ENCODE measurements at regions not wholly inside any gene's neighbourhood (a gene's known extent, or its start where the extent isn't known, plus 50 kb on each side); places are given as distances from the start of the nearest gene placed in this dataset.

DNA sequence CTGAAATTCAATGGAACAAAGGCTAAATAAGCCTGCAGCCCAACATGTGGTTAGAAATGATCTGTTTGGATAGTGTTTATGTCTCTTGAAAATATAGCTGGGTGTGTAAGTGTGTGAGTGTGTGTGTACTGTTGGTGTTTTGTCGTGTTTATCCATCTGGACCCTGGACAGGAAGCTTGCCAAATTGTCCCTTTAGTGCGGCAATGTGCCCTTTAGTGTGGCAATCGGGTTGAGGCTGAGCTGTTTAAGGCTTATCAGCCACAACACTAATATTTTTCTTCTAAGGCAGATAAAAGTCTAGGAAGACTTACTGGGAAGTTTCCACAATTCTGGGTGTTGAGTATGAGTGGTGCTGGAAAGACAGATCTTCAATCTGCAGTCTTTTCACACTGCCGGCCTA is 180.2 kb downstream of the YTHDC2 start:
- no peaks in the 10 kb centered on the region for H3K36me3 ChIP-seq (ENCODE audit: control insufficient read depth, insufficient read depth, low read length)
- intact Hi-C loops (cut with micrococcal nuclease; ENCODE audit: unreplicated experiment) = no loop called here
- no peak overlapping the region for H3K4me3 ChIP-seq (ENCODE audit: low read depth in 2 of 2, low read length in 2 of 2)
- no TSS peak for BruUV-seq (replicated peaks)
- ChIA-PET CTCF (no interaction called here), POLR2A (no interaction called here)
- TF ChIP-seq TCF7L2 (IDR thresholded peaks at IDR 0.05; ENCODE audit: low read depth, low read length) (no peak), POLR2AphosphoS5 (IDR thresholded peaks at IDR 0.05; ENCODE audit: low read depth, low read length) (no peak), SIN3A (IDR thresholded peaks at IDR 0.05; ENCODE audit: borderline replicate concordance, insufficient read depth, low read depth, low read length) (no peak)
- TF ChIP-seq, protein P1, sequence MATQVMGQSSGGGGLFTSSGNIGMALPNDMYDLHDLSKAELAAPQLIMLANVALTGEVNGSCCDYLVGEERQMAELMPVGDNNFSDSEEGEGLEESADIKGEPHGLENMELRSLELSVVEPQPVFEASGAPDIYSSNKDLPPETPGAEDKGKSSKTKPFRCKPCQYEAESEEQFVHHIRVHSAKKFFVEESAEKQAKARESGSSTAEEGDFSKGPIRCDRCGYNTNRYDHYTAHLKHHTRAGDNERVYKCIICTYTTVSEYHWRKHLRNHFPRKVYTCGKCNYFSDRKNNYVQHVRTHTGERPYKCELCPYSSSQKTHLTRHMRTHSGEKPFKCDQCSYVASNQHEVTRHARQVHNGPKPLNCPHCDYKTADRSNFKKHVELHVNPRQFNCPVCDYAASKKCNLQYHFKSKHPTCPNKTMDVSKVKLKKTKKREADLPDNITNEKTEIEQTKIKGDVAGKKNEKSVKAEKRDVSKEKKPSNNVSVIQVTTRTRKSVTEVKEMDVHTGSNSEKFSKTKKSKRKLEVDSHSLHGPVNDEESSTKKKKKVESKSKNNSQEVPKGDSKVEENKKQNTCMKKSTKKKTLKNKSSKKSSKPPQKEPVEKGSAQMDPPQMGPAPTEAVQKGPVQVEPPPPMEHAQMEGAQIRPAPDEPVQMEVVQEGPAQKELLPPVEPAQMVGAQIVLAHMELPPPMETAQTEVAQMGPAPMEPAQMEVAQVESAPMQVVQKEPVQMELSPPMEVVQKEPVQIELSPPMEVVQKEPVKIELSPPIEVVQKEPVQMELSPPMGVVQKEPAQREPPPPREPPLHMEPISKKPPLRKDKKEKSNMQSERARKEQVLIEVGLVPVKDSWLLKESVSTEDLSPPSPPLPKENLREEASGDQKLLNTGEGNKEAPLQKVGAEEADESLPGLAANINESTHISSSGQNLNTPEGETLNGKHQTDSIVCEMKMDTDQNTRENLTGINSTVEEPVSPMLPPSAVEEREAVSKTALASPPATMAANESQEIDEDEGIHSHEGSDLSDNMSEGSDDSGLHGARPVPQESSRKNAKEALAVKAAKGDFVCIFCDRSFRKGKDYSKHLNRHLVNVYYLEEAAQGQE (IDR thresholded peaks at IDR 0.05; ENCODE audit: insufficient read depth in 1 of 2, low read depth in 2 of 2, low read length in 1 of 2) = no peak
- TF ChIP-seq, protein P2, sequence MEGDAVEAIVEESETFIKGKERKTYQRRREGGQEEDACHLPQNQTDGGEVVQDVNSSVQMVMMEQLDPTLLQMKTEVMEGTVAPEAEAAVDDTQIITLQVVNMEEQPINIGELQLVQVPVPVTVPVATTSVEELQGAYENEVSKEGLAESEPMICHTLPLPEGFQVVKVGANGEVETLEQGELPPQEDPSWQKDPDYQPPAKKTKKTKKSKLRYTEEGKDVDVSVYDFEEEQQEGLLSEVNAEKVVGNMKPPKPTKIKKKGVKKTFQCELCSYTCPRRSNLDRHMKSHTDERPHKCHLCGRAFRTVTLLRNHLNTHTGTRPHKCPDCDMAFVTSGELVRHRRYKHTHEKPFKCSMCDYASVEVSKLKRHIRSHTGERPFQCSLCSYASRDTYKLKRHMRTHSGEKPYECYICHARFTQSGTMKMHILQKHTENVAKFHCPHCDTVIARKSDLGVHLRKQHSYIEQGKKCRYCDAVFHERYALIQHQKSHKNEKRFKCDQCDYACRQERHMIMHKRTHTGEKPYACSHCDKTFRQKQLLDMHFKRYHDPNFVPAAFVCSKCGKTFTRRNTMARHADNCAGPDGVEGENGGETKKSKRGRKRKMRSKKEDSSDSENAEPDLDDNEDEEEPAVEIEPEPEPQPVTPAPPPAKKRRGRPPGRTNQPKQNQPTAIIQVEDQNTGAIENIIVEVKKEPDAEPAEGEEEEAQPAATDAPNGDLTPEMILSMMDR (IDR thresholded peaks at IDR 0.05) = no peak
- ATAC-seq (no peak), DNase-seq (ENCODE audit: low read depth, low spot score) (no peak)
- in situ Hi-C loops (cut with HindIII; ENCODE audit: low pct_unique_long_range_greater_than_20kb, low sequenced_read_pairs) = no loop called here
- no peaks in the 10 kb centered on the region for H3K9me3 ChIP-seq (ENCODE audit: control insufficient read depth, insufficient read depth, low read depth, low read length)
- H3K4me1 ChIP-seq (ENCODE audit: control insufficient read depth, insufficient read depth, low read length) = no peaks in the 10 kb centered on the region
- H3K27me3 ChIP-seq (ENCODE audit: control insufficient read depth, insufficient read depth, low read length) = peaks cover 9% of the 10 kb centered on the region
- no peak overlapping the region for H3K27ac ChIP-seq (ENCODE audit: low read length)

DNA sequence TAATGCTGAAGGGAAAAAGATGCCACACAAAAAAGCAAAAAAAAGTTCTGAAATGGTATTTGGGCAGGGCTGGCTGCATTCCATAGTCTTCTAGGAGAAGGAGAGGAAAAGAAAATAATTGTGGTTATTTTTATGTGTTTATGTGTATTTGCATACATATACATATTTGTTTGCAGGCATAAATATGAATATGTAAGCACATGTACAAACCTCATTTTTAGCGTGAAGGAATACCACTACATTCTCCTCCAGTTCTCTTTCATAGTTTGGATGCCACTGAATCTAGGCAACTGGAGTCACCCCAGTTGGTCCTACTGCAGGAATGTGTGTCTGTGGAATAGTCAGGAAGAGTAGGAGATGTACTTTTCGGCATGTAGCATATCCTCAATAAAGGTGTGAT is 181.1 kb downstream of the YTHDC2 start:
- no peaks in the 10 kb centered on the region for H3K36me3 ChIP-seq (ENCODE audit: control insufficient read depth, insufficient read depth, low read length)

More for the DNA sequence above, 181.1 kb downstream of the YTHDC2 start:
- Histone ChIP-seq H3K4me1 (ENCODE audit: control insufficient read depth, insufficient read depth, low read length) (no peaks in the 10 kb centered on the region), H3K27me3 (ENCODE audit: control insufficient read depth, insufficient read depth, low read length) (peaks cover 4% of the 10 kb centered on the region), H3K9me3 (ENCODE audit: control insufficient read depth, insufficient read depth, low read depth, low read length) (no peaks in the 10 kb centered on the region), H3K4me3 (ENCODE audit: low read depth in 2 of 2, low read length in 2 of 2) (no peak overlapping the region), H3K27ac (ENCODE audit: low read length) (no peak overlapping the region)
- intact Hi-C loops (cut with micrococcal nuclease; ENCODE audit: unreplicated experiment) = no loop called here
- no TSS peak for BruUV-seq (replicated peaks)
- ChIA-PET POLR2A (no interaction called here), CTCF (no interaction called here)
- TF ChIP-seq, protein P1 (IDR thresholded peaks at IDR 0.05; ENCODE audit: insufficient read depth in 1 of 2, low read depth in 2 of 2, low read length in 1 of 2) = no peak
- TF ChIP-seq, protein P2 (IDR thresholded peaks at IDR 0.05) = no peak
- TF ChIP-seq TCF7L2 (IDR thresholded peaks at IDR 0.05; ENCODE audit: low read depth, low read length) (no peak), SIN3A (IDR thresholded peaks at IDR 0.05; ENCODE audit: borderline replicate concordance, insufficient read depth, low read depth, low read length) (no peak), POLR2AphosphoS5 (IDR thresholded peaks at IDR 0.05; ENCODE audit: low read depth, low read length) (no peak)
- no peak for ATAC-seq
- no peak for DNase-seq (ENCODE audit: low read depth, low spot score)
- in situ Hi-C loops (cut with HindIII; ENCODE audit: low pct_unique_long_range_greater_than_20kb, low sequenced_read_pairs) = no loop called here

Measured in Panc1 (cell line).